ENCODE measurements at regions not wholly inside any gene's neighbourhood (a gene's known extent, or its start where the extent isn't known, plus 50 kb on each side); places are given as distances from the start of the nearest gene placed in this dataset.
"Not testable (repeated sequence)": the region's sequence is repeated elsewhere in the genome, so short reads cannot be mapped to it uniquely, and the experiment has no call there.

DNA sequence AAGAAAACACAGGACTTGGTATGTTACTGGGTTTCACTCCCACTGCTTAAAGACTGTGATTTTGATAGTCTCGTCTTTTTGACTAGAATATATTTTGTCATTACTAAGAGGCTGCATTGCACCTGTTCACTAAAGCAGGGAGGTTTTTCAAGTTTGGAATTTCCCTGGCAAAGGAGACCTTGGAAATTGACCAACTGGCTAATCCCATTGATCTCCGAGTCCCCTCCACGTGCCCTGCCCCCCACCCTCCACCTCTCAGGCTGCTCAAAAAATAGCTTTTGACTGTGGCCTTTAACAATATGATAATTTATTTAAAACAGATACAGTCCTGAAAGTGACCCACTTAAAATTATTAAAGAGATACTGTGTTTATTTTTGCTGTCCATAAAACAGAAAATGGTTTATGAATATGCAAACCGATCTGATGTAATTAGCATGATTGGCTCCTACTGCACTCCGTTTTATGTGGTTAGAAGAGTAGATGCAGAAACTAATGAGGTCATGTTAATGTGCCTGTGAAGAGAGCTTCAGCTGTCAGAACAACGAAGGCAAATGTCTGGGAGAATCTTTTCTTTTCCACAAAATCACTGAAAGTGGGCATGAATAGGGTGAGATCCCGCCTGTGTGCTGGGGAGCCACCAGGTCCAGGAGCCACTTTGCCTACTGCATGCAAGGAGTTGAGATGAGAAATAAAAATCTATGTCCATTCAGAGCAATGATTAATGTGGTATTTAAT lies 361.5 kb downstream of the RRAGC start:
- no peak for DNase-seq

DNA sequence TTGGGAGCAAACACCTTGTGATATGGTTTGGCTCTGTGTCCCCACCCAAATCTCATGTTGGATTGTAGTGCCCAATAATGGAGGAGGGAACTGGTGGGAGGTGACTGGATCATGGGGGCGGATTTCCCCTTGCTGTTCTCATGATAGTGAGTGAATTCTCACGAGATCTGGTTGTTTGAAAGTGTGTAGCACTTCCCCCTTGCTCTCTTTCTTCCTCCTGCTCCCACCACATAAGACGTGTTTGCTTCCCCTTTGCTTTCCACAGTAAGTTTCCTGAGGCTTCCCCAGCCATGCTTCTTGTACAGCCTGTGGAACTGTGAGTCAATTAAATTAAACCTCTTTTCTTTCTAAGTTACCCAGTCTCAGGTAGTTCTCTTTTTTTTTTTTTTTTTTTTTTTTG lies 366.3 kb downstream of the RRAGC start:
- DNase-seq: not testable (repeated sequence)

DNA sequence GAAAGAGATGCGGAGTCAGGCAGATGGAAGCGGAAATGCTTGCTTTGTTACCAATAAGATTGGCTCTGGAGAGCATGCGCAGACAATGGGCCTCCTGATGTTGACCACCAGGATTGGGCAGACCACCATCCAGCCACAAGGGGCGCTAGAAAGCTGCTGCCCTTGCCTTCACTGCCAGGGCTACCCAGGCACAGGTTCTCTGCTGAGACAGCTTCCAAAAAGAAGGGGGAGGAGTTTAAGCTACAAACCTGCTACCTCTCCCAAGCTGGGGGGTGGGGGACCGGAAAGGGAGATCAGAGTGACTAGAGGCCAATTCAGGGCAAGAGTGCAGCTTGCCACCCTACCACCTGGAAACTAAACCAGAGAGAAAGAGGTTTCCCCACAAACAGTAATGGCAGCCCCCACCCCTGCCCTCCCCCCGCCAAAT lies 369.7 kb downstream of the RRAGC start:
- DNase-seq: peak; percentile 50

DNA sequence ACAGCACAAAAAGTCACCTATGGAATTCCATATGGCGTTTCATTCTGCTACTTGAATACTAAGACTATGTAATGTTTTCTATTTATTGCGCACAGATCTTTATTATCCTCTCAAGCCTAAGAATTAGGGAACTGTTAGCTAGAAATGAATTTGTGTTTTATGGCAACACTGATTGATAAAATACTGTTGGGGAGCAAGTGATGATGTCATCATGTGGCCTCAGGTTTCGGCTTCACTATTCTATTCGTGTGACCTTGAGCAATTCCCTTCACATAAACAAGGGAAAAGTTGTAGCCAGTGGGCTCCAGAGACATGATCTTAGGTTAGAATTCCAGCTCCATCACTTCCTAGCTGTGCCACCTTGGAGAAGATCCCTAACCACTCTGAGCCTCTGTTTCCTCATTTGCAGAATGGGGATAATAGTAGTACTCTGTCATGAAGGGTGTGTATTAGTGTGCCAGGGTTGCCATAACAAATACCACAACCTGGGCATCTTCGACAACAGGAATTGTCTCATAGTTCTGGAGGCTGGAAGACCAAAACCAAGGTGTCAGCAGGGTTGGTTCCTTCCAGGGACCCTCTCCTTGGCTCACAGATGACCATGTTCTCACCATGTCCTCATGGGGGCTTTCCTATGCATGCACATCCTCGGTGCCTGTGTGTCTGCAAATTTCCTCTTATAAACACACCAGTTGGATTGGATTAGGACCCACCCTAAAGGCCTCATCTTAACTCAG lies 371.2 kb downstream of the RRAGC start:
- DNase-seq: no peak

DNA sequence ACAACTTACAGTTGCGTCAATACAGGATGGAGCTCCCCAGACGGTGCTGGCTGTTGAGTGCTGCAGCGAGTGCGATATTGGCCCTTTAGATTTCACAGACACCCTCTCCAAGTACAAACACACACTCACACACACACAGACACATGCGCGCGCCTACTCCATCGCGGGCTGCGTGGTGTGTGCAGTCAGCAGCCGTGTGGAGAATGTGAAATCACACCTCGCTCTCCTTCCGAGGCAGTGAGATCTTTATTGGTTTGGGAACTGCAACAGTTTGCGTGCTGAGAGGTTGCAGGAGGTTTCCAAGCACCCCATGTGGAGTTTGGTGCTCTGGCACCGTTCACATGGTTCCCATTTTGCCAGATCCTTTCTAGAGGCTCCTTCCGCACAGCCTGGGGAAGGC lies 372.2 kb downstream of the RRAGC start:
- no peak for DNase-seq

DNA sequence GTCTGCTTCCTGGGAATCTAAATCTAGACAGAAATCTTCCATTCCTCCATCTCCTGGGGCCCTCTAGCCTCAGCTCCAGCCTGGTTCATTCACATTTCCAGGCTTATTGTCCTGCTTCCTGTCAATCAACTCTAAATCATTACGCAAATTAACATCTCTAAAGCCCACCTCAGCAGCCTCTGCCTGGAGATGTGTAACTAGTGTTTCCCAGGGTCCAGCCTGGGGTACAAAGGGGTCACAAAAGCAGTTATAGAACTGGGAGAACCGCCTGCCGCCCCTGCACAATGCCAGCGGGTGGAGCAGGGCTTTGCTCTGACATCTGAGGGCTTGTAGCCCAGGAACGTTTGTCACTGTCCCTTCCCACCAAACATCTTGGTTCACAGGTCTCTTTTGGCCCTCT lies 373.5 kb downstream of the RRAGC start:
- no peak for DNase-seq

DNA sequence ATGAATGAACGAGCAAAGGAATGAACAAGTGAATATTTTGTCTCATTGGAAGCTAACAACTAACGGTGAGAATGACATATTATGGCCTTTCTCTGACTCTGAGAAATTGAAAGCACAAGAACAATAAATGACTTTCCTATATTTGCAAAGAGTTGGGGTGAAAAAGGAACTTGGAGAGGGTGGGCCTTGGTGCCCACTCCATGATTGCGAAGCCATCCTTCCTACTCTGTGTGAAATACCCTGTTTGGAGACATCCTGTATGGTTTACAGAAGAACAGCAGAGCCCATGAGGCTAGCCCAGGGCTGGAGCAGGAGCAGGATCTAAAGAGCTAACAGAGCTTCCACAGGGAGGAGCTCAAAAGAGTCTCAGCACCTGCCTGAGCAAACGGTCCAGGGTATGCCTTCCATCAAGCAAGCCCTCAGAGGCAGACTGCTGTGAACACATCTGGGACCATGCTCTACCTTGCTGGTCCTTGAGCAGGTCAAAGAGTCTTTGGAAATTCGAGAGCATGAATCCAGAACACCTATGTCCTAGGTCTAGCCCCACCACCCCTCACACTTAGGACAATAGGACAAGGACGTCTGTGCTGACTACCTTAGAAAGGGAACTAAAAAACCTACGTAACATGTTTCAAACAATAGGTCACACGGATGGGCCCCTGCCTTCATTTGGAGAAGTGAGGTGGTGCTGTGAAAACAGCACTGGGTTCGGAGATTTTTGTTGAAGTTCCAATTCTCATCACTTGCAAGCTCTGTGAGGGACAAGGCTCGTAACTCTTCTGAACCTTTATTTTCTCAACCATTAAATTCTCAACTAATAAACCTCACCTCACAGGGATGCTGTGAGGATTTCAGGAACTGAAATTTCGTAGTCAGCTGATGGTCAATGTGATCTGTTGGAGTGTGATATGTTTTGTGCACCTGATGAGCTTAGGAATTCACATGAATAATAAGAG lies 377.4 kb downstream of the RRAGC start:
- no peak for DNase-seq

DNA sequence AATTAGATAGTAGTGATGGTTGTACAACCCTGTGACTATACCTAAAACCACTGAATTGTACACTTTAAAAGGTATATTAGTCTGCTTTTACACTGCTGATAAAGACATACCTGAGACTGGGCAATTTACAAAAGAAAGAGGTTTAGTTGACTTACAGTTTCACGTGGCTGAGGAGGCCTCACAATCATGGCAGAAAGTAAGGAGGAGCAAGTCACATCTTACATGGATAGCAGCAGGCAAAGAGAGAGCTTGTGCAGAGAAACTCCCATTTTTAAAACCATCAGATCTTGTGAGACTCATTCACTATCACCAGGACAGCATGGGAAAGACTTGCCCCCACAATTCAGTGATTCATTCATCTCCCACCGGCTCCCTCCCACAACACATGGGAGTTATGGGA lies 379.9 kb downstream of the RRAGC start:
- not testable (repeated sequence) for DNase-seq

DNA sequence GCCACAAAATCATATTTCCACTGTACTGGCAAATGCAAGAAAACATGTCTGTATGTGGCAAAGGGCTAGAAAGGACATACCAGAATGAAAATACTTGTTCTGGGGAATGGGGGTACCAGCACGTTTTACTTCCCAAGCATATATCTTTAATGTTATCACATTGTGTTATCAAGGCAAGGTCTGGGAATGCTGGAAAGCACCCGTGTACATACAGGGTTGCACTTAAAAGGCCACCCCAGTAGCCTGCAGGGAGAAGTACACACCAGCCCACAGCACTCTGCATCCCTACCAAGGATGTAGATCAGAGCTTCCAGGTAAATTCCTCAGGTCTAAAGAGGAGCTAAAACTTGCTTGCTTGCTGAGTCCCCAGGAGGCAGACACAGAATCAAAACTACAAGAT lies 381.8 kb downstream of the RRAGC start:
- no peak for DNase-seq

DNA sequence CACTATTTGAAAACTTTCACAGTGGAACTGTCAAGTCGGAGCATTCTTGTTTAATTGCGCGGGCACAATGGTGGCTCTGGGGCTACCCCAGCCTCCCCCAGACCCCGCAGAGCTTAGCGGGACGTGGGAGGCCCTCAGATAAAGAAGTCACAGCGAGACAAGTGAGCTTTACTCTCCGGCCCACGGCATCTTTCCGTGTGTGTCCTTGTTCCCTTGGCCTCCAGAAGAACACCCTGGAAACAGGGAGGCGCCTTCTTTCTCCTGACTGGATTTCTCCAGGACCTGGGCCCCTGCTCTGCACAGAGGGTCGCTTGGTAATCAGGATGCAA lies 382.8 kb downstream of the RRAGC start:
- no peak for DNase-seq

DNA sequence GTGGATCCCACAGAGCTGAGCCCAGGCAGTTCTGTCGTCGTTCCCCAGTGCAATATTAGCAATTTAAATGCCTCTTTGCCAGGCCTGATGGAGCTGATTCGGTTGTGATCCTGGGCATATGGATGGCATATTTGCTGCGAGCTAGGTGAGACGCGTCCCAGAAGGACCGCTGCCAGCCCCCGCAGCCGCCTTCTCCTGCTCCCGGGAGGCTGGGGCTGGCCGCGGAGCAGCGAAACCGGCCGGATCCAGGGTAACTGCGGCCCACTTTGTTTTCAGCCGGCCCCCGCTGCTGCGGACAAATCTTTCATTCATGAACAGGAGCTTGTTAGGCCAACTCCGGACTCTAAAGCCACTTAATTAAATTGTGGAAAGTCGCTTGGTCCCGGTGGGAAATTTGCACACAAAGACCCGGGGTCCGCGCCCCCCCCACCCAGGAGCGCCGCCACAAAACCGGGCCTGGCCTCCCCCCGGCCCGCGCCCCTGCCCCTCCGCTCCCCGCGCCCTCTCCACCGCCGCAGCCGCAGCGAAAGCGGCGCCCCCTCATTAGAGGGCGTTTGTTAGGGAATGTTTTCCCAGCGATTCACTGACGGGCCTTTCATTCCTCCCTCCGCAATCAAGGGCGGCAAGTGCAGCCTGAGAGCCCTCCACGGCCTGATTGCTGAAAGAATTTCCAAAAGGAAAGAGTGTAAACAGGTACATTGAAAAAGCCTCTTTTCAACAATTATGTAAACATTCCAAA lies 383.3 kb downstream of the RRAGC start:
- DNase-seq: no peak

DNA sequence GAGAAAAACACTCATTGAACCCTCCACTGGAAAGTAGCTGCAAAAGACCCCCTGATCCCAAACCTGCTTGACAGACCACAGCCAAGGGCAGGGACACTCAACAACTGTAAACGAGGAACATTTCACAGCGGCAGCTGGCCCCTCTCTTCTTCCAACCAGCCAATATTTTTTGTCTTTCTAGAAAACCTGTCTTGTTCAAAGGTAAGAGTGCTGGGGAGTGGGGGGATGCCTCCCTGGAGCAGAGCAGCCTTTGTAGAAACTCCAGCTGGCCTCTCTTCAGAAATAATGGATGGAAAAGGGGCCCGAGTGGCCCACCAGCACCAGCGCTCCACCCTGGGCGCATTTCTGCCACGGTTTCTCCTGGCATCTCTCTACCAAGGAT lies 384.0 kb downstream of the RRAGC start:
- DNase-seq: no peak

DNA sequence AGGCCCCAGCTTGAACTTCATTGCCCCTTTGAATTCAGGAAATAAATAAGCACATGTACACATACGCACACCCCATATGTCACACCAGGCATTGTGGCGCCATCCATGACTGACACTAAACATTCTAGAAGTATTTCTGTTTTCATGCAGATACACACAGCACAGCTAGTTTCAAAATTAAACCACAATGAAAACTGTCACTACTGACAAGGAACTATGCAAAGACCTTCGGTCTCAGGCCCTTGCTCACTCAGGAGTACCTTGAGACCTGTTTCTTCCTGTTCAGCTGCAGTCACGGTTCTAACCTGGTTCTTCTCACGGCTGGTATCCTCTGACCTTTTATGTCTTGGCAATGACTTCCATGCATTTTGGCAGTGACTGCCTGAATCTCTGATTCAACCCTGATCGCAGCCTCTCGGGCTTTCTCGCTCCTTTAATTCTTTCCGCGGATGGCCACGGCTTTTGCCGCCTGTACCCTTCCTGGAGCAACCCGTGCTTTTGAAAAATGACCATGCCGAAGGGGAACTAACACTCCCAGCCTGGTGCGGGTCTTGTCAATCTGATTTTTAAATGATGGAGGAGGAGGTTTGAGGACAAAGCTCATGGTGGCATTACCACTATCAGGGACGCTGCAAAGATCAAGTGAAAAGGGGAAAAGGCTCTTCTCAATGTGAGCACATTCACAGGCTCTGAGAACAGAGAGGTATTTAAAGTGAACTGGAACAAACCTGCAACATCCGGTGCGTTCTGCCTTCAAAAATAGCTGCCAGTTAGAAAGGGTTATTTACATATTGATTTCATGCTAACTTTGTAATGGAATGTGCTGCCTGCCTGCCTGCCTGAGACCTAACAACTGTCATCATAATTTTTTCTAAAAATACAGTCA lies 384.6 kb downstream of the RRAGC start:
- no peak for DNase-seq

DNA sequence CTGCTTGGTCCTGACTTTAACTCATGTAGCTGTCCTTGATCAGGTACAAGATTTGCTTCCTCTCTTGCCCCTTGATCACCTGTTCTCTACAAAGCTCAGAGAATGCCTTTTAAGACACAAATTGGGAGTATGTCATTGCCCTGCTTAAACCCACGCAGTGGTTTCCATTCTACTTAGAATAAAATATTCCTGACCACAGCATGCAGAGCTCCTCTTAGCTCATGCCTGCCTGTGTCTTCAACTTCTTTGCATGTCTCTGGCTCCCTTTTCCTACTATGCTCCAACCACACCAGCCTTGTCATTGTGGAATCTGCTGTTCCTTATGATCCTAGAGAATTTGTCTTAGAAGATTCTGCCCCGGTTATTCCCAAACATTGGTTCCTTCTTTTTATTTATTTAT lies 393.1 kb downstream of the RRAGC start:
- no peak for DNase-seq

DNA sequence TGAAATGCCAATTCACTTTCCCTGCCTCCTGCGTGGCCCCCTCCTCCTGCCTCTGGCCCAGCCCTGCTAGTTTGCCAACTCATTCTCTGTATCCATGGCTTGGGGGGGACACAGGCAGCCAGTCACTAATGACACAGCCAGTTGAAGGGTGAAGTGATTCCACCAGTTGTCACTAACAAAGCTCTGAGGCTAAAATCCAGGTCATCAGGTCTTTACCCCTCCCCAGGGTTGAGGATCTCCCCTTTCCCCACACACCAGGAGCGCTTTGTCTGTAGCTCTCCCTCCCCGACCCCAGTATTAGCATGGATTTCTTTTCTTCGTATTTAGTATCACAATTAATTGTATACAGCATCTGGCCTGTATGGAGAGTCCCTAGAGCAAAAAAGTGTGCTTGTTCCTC lies 394.1 kb downstream of the RRAGC start:
- DNase-seq: no peak

DNA sequence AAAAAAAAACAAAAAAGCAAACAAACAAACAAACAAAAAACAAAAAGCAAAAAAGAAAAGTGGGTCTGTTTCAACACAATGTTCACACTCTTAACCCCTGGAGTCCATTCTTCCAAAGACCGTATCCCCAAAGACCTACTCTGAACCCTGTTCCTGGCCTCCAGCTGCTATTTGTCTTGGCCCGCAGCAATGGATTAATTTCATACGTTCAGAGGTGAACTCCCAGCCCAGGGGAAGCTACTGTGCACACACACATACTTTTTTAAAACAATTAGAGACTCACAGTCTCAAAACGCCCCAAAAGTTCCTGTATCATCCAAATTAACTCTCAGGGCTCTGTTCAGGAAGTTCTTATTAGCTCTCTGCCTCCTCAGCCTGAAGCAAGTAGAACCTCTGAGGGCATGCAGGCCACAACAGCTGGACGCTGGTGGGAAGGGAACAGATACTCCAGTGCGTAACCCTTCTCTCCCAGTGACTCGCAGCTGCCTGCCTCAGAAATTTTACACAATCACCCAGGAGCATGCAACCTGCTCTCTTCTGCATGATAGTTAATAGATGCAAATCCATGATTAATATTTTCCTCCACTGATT lies 395.4 kb downstream of the RRAGC start:
- DNase-seq: no peak

DNA sequence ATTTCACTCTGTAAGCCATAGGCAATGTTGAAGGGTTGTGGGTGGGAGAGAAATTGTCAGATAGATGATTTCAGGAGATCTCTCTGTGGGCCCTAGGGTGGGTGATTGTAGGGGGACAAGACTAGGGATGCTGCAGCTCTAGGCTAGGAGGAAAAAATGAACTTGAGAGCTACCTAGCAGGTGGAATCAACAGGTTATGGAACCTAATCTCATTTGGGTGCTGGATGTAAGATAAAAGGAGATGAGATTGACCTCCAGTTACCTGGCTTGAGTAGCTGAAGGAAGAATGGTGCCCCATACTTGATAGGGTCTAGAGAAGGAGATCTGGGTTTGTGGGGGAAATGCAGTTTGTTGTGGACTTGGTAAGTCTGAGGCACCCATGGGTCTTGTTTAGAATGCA lies 396.5 kb downstream of the RRAGC start:
- DNase-seq: no peak

DNA sequence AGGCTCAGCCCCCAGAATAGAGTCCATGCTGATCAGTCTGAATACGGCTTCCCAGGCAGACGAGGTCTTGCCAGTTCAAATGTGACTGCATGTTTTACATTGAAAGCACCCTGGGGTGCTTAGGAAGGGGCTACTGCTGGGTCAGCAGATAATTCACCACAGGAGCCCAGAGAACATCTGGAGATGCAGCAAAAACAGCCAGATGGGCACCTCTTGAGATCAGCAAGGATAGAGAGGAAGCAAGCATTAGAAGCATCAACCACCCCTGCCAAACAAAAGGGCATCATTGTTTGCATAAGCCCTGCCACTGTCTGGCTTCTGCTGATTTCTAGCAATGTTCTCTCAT lies 403.1 kb downstream of the RRAGC start:
- DNase-seq: no peak

DNA sequence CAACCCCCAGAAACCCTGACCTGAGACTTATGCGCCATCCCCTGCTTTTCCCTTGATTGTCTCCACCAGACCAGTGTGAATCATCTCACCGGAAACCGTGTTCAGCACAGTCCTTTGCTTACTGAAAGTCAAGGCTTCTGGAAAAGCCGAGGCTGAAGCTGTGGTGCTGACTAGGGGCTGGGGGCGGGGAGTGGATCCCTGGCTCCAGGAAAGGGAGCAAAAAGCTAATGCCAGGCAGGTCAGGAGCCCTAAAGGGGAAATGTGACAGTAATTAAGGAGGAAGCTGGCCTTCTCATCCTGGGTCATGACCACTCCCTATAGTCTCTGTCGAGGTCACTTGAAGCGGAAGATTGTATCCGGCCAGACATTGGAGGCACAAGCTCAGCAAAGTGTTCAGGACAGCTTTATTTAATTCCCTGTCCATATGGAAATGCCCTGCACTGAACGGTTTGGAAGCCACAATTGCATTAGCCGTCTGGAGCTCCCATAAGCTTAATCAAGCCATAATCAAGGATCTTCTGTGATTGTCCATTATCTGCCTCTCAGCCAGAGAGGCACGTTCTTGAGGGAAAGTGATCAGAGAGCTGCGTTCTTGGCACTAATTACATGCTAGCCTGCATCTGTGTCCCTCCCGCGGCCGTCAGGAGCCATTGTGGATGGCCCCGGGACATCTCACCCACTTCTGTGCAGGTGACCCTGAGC lies 403.6 kb downstream of the RRAGC start:
- no peak for DNase-seq

DNA sequence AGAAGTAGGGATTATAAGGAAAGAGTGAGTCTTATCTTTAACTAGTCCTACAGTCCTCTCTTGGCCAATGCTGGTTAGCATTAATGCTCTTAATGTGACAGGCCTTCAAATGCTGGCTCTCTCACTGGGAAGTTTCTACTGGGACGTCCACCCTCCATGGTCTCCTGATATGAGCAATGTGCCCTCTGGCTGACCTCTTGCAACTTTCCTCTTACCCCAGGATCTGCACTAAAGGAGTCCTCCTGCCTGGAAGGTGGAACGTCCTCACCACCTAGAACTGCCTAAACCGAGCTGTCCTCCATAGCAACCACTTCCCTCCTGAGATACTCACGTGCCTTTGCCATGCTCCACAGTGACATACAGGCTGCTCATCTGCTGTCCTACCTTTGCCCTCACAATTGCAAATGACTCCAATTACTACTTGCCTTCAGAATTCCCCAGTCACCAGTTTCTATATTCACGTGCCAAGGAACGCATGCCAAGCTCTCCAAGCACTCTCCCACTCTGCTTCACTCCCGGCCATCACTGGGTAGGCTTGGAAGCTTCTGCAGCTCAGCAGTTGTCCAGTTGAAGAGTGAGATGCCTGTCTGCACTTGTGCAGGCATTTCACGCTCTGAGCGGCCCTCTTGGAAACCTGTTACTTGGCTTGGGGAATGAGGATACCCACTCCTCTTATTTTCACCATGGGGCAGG lies 404.7 kb downstream of the RRAGC start:
- DNase-seq: no peak

All from stimulated activated CD4-positive, alpha-beta T cell treated with anti-CD3 and anti-CD28 coated beads, Interleukin-4, amount 100 ng/mL, for 24 hours (primary cell).